ENCODE measurements at regions not wholly inside any gene's neighbourhood (a gene's known extent, or its start where the extent isn't known, plus 50 kb on each side); places are given as distances from the start of the nearest gene placed in this dataset.

- DNase-seq, result no peak
Measured at GRCh38 chr9:28032268-28032590, 458.9 kb upstream of the C9orf72 start.

GRCh38 chr9:28034242-28034641 is 461.0 kb upstream of the C9orf72 start:
- no peak for DNase-seq

- DNase-seq, result no peak
Measured at GRCh38 chr9:28037968-28038367, 464.7 kb upstream of the C9orf72 start.

DNA sequence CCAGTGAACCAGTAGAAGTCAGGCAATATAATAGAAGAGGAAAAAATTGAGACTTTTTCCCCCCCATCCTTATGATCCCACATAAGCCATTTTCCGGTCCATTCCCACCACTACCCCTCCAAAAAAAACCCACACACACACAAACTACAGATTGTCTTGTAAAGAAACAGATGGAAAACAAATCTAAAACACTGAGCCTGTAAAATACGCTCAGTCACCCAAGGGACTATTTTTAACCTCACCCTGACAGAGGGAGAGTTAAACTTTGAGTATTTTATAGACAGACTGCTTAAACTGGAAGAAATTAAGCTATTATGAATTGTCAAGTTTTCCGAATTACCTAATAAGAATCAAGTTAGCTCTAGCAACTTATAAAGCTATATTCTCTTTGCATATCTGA is 471.8 kb upstream of the C9orf72 start:
- DNase-seq, result no peak

DNA sequence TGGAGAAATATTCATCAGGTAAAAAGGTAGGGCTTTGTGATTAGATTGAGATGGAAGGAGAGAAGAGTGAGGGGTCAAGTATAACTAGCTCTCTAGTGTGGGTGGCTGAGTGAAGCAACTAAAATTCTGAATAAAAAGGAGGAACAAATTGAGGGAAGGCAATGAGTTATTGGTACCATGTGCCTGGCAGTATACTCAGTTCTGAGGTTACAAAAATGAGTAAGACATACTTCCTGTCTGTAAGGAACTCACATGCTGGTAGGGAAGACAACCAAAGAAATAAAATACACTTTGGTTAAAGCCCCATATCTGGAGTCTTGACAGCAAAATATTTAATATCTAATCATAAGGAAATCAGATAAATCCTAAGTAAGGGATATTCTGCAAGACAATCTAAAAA is 476.8 kb upstream of the C9orf72 start:
- no peak for DNase-seq

GRCh38 chr9:28050941-28051340 is 477.7 kb upstream of the C9orf72 start:
- DNase-seq, result no peak

DNA sequence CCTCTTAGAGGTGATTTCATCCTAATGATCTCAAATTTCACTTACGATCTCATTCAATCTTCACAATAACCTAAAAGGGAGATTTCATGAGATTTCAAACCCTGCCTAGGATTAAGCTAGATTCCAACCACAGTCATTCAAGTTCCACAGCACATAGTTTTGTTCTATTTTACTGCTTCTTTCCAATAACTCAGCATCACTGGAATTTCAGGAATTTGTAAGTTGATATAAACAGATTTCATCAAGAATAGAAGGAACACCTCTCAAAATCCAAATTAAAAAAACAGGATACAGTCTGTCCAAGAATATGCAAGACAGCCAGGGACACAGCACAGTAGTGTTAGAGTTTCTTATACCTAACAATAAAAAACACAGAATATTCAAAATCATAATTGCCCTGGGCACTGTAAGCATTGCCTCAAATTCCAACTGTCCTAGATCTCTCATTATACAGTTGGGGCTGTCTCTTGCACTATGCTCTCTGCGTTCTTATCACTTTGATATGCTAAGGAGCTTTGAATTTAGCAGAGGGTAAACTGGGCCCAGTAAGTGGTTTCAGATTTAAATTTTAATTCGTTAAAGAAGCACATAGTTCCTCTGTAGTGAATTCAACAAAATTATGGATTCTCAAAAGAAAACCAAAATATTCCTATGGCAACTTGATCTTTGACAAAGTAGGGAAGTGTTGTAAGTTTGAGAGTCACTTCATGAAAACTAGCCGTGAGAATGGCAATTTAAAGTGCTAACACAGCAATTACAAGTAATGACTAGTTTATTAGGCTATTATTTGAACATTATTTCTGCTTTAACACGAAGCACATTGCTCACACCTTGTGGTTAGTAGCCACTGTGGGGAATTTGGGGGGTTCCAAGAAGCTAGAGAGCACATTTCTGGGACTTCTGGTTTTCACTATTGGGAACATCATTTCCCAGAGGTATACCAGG is 478.6 kb upstream of the C9orf72 start:
- DNase-seq, result no peak

DNA sequence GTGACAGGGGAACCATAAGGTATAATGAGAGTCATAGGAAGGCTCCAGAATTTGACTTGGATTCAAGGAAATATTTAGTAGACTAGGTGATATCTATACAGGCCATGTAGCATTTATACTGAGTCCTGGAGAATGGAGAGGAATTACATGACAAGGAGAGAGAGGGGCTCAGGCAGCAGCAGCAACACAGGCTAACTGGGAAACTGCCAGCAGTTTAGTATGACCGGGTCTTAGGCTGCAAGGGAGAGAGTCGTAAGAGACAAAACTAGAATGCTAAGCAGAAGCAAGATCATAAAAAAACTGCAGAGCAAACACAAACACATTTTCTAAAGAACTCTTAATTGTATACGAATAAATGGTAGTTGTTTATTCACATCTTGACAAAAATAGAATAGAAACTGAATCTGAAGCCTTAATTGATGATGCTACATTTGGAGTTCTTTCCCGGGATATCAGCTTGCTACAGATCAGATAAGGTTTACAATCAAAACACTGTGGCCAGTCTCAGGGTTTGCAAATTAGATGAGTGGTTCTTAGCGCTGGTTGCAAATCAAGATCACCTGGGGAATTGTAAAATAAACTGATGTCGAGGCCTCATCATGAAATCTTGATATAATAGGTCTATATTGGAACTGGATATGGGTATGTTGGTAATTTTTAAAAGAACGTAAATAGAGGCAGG is 480.0 kb upstream of the C9orf72 start:
- no peak for DNase-seq

GRCh38 chr9:28056006-28056405 is 482.7 kb upstream of the C9orf72 start:
- no peak for DNase-seq

DNA sequence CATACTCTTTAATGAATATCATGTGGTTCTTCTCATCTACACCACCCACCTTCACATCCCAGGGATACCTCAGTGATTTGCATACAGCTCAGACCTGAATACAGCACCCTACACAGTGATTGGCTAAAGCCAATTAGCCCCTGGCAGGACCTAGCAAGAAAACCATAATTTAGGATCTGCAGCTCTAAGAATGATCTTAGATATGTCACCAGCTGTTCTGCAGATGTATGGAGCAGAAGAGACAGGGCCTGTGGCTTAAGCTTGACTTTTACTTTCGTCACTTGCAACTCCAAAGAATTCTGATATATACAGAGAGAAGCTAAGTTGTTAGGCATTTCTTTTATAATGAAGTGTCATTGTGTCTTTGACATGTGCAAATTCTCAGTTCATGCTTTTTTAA is 483.2 kb upstream of the C9orf72 start:
- DNase-seq, result no peak

GRCh38 chr9:28059192-28059591 is 485.9 kb upstream of the C9orf72 start:
- DNase-seq, result no peak

GRCh38 chr9:28064241-28064815 is 491.0 kb upstream of the C9orf72 start:
- no peak for DNase-seq

DNA sequence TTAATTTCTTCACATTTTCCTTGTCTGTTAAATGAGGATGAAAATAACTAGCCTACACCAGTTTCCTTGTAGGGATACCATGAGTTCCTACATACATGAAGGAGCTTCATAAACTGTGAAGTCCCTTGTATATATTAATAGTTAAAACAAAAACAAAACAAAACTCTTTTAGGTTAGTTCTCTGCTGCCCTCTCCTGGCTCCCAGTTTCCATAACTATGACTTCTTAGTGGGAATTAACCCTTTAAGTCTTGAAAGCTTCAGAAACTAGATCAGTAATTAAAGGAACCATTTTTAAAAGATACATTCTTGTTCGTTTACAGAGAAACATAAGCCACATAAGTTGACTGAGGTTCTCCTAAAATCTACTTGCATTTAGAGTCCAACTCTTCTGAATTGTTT is 500.0 kb upstream of the C9orf72 start:
- peak; percentile 38 for DNase-seq

DNA sequence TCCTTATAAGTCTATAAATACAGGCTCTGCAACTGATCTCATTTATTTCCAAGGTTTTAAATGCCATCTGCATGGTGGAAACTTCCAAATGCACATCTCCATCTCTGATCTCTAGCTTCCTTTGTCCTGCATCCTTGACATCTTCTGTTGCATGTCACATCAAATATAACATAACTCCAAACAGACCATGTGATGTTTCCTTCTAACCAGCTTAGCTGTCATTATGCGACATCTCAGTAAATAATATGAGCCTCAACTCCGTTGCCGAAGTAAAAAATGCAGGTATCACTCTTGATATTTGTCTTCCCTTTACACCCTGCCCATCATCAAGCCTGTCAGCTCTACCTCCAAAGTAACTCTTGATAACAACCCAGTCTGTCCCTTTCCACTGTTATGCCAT is 506.4 kb upstream of the C9orf72 start:
- no peak for DNase-seq

- DNase-seq, result no peak
Measured at GRCh38 chr9:28082671-28083070, 509.4 kb upstream of the C9orf72 start.

GRCh38 chr9:28086881-28087280 is 513.6 kb upstream of the C9orf72 start:
- no peak for DNase-seq

GRCh38 chr9:28092981-28093936 is 520.0 kb upstream of the C9orf72 start:
- no peak for DNase-seq

GRCh38 chr9:28101509-28101908 is 528.2 kb upstream of the C9orf72 start:
- no peak for DNase-seq

GRCh38 chr9:28105001-28105400 is 531.7 kb upstream of the C9orf72 start:
- no peak for DNase-seq

GRCh38 chr9:28120184-28120583 is 546.9 kb upstream of the C9orf72 start:
- DNase-seq, result no peak

GRCh38 chr9:28120626-28121025 is 547.3 kb upstream of the C9orf72 start:
- no peak for DNase-seq

DNA sequence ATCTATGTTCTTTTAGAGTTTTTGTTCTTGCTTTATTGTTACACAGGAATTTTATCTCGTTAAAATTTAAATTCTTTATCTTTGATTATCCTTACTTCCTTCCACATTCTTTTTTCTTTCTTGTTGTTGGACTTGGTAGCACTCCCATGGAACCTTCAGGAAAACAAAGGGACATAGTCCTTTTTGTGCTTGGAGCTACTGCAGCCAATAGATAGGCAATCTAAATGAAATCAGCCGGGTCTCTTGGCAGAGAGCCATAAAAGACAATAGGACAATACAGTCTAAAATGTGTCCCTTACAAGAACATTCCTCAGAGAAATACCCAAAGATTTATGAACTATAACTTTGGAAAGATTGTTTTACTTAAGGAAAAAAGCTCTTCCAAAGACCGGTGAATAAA is 548.1 kb upstream of the C9orf72 start:
- no peak for DNase-seq

DNA sequence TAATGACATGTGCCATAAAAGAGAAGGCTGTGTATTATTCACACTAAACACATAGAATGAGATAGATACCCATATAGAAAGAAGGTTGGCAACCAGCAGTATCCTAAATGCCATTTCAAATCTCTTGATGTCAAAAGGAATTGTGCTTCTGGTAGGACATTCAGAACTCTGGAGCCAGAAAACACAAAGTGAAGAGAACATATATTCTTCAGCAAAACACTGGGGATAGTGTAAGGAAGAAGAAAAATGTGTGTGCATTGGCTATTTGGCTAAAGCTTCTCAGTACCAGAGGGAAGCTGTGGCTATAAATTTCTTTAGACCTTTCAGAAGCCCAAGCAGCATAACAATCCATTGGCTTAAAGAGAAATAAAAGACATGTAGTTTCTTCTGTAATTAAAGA is 551.6 kb upstream of the C9orf72 start:
- no peak for DNase-seq
